ENCODE measurements at regions not wholly inside any gene's neighbourhood (a gene's known extent, or its start where the extent isn't known, plus 50 kb on each side); places are given as distances from the start of the nearest gene placed in this dataset.

- no peaks in the 10 kb centered on the region for H3K9me2 ChIP-seq (replicated peaks; ENCODE audit: control insufficient read depth, low read length)
- no peaks in the 10 kb centered on the region for H3K4me1 ChIP-seq (ENCODE audit: control insufficient read depth, low read length)
- H3K27me3 ChIP-seq (ENCODE audit: control insufficient read depth, low read length): no peaks in the 10 kb centered on the region
- H3K79me2 ChIP-seq (ENCODE audit: control insufficient read depth, low read length): no peaks in the 10 kb centered on the region
- H3F3A ChIP-seq (ENCODE audit: control insufficient read depth, insufficient read depth): no peaks in the 10 kb centered on the region
- no peaks in the 10 kb centered on the region for H4K20me1 ChIP-seq (ENCODE audit: control insufficient read depth, insufficient read depth, low read depth, low read length)
- no peak overlapping the region for H3K27ac ChIP-seq (ENCODE audit: low read depth, low read length)
- H3K4me2 ChIP-seq (ENCODE audit: low read length): no peak overlapping the region
- H3K9me3 ChIP-seq (ENCODE audit: control insufficient read depth, insufficient read depth, low read length): peaks cover 4% of the 10 kb centered on the region; the same call in 1 of the 2 replicates
- no peak overlapping the region for H3K4me3 ChIP-seq (ENCODE audit: low read length)
- H3K36me3 ChIP-seq (ENCODE audit: control insufficient read depth, low read length): no peaks in the 10 kb centered on the region
- no peak for TF ChIP-seq CTCF (IDR thresholded peaks at IDR 0.05; ENCODE audit: low read depth, low read length, poor library complexity, severe bottlenecking)
- no peak for TF ChIP-seq EZH2phosphoT487 (IDR thresholded peaks at IDR 0.05; ENCODE audit: borderline replicate concordance, low read length)
Observed at GRCh38 chr7:13508586-13508985, 480.9 kb downstream of the ETV1 start.

GRCh38 chr7:13518738-13519137 lies 470.7 kb downstream of the ETV1 start:
- Histone ChIP-seq H4K20me1 (ENCODE audit: control insufficient read depth, insufficient read depth, low read depth, low read length) (no peaks in the 10 kb centered on the region), H3K79me2 (ENCODE audit: control insufficient read depth, low read length) (no peaks in the 10 kb centered on the region), H3K27me3 (ENCODE audit: control insufficient read depth, low read length) (no peaks in the 10 kb centered on the region), H3K4me3 (ENCODE audit: low read length) (no peak overlapping the region), H3K9me2 (replicated peaks; ENCODE audit: control insufficient read depth, low read length) (no peaks in the 10 kb centered on the region), H3K4me1 (ENCODE audit: control insufficient read depth, low read length) (no peaks in the 10 kb centered on the region), H3K9me3 (ENCODE audit: control insufficient read depth, insufficient read depth, low read length) (no peaks in the 10 kb centered on the region), H3K36me3 (ENCODE audit: control insufficient read depth, low read length) (no peaks in the 10 kb centered on the region), H3F3A (ENCODE audit: control insufficient read depth, insufficient read depth) (no peaks in the 10 kb centered on the region), H3K4me2 (ENCODE audit: low read length) (no peak overlapping the region), H3K27ac (ENCODE audit: low read depth, low read length) (no peak overlapping the region)
- TF ChIP-seq EZH2phosphoT487 (IDR thresholded peaks at IDR 0.05; ENCODE audit: borderline replicate concordance, low read length) (no peak), CTCF (IDR thresholded peaks at IDR 0.05; ENCODE audit: low read depth, low read length, poor library complexity, severe bottlenecking) (no peak)

- H3K36me3 ChIP-seq (ENCODE audit: control insufficient read depth, low read length): no peaks in the 10 kb centered on the region
- no peak for TF ChIP-seq EZH2phosphoT487 (IDR thresholded peaks at IDR 0.05; ENCODE audit: borderline replicate concordance, low read length)
- TF ChIP-seq CTCF (IDR thresholded peaks at IDR 0.05; ENCODE audit: low read depth, low read length, poor library complexity, severe bottlenecking): no peak
- H3K79me2 ChIP-seq (ENCODE audit: control insufficient read depth, low read length): no peaks in the 10 kb centered on the region
- no peaks in the 10 kb centered on the region for H3K4me1 ChIP-seq (ENCODE audit: control insufficient read depth, low read length)
- H3K27ac ChIP-seq (ENCODE audit: low read depth, low read length): no peak overlapping the region
- H3K4me2 ChIP-seq (ENCODE audit: low read length): no peak overlapping the region
- H3K9me3 ChIP-seq (ENCODE audit: control insufficient read depth, insufficient read depth, low read length): no peaks in the 10 kb centered on the region
- H3K9me2 ChIP-seq (replicated peaks; ENCODE audit: control insufficient read depth, low read length): no peaks in the 10 kb centered on the region
- no peaks in the 10 kb centered on the region for H4K20me1 ChIP-seq (ENCODE audit: control insufficient read depth, insufficient read depth, low read depth, low read length)
- H3F3A ChIP-seq (ENCODE audit: control insufficient read depth, insufficient read depth): no peaks in the 10 kb centered on the region
- no peak overlapping the region for H3K4me3 ChIP-seq (ENCODE audit: low read length)
- H3K27me3 ChIP-seq (ENCODE audit: control insufficient read depth, low read length): no peaks in the 10 kb centered on the region
Observed at GRCh38 chr7:13524076-13524475, 465.4 kb downstream of the ETV1 start.

Measured in DOHH2 (cell line).